GM19025 (cell line): ENCODE measurements at regions not wholly inside any gene's neighbourhood (a gene's known extent, or its start where the extent isn't known, plus 50 kb on each side); places are given as distances from the start of the nearest gene placed in this dataset.

ENCODE experiments used
- ATAC-seq: cut with Tn5 transposase; IDR thresholded peaks from one replicate; pipeline ENCODE4 v1.9.1; 2021; ENCODE audit warnings: mild to moderate bottlenecking, low read depth, moderate library complexity; ENCODE audit not compliant: unreplicated experiment

- ATAC-seq = no peak
These were observed 96.4 kb upstream of the BACE2 start for GRCh38 chr21:41071258-41072171.

GRCh38 chr21:41073558-41073957 lies 94.4 kb upstream of the BACE2 start:
- no peak for ATAC-seq

- no peak for ATAC-seq
These were observed 93.4 kb upstream of the BACE2 start for GRCh38 chr21:41074396-41075184.

DNA sequence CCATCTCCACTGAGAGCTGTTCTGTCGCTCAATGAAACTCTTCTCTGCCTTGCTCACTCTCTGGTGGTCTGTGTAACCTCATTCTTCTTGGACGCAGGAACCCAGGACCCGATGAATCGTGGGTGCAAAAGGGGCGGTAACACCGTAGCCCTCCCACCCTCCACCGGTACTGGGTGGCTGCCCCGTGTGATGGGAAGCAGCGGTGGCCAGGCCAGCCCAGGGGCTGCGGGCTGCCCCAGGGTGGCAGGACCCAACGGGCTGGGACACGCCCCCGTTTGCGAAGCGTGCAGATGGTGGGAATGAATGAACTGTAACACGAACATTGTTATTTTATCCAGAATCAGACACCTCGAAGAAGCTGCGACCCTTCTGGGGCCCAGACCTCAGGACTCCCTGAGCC lies 92.3 kb upstream of the BACE2 start:
- no peak for ATAC-seq

GRCh38 chr21:41076064-41076463 lies 91.9 kb upstream of the BACE2 start:
- no peak for ATAC-seq

GRCh38 chr21:41079159-41079558 lies 88.8 kb upstream of the BACE2 start:
- ATAC-seq = no peak

DNA sequence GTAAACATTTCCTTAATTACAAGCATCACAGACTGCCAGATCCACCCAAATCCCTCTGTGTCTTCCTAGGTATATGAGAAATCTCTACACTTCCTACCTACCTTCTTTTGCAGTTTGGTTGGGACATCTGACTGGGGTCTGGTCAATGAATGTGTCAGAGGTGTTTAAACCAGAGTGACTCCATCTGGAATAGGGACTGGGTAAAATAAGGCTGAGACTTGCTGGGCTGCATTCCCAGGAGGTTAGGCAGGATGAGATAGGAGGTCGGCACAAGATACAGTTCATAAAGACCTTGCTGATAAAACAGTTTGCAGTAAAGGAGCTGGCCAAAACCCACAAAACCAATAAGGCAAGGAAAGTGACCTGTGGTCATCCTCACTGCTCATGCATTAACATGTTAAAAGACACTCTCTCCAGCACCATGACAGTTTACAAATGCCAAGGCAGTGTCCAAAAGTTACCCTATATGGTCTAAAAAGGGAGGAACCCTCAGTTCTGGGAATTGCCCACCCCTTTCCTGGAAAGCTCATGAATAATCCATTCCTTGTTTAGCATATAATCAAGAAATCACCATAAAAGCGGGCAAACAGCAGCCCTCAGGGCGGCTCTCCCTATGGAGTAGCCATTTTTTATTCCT lies 87.4 kb upstream of the BACE2 start:
- ATAC-seq = no peak

- ATAC-seq = no peak
These were observed 81.4 kb upstream of the BACE2 start for GRCh38 chr21:41086569-41086968.

DNA sequence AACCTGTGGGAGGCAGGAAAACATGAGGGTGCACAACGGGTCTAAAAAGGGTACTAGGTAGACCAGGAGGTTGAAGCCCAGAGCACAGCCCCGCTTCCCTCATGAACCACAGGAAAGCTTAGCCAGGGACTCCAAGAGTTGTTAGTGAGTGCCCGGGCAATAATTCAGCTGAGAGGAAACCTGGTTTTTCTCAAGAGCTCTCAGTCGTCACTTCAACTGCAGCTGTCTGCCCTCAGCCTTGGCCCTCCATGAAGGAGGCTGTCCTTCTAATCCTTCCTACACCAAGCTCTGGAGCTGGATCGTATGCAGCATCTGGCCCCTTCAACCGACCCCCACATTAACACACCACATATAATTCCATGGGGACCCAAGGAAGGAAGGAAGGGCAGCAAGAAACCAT lies 77.0 kb upstream of the BACE2 start:
- no peak for ATAC-seq

DNA sequence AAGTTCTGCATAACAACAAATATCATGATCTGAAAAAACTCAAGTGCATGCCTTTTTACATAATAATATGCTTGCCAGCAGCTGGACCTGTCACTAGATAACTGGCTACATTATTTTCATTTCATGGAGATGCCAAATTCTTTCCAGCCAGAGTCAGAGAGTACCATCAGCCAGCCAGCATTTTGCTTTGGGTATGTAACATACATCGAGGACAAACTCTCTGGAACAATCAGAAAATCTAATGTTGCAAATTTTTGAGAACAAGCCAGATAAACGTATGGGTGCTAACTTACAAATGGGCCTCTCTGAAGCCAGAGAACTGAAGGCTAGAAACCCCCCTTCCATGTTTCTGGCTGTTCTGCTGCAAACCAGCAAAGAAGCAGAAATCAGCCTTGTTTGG lies 76.3 kb upstream of the BACE2 start:
- no peak for ATAC-seq

GRCh38 chr21:41092312-41092711 lies 75.6 kb upstream of the BACE2 start:
- ATAC-seq = no peak

DNA sequence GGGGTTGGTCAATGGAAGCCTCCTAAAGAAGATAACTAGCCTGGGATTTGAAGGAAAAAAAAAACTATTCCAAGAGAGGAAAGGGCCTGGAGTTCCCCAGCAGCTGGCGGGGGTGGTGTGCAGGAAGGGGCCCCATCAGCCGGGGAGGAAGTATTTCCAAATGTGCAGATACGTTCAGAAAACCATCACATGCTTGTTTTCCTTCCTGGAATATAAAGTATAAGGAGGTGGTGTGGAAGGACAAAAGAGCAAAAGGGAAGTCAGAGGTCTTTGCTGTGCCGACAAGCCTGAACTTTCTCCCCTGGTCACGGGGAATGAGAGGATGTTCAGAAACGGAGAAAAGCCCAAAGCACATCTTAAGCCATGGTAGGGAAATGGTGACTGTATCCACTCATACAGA lies 72.0 kb upstream of the BACE2 start:
- no peak for ATAC-seq

- no peak for ATAC-seq
These were observed 69.9 kb upstream of the BACE2 start for GRCh38 chr21:41098076-41098475.

DNA sequence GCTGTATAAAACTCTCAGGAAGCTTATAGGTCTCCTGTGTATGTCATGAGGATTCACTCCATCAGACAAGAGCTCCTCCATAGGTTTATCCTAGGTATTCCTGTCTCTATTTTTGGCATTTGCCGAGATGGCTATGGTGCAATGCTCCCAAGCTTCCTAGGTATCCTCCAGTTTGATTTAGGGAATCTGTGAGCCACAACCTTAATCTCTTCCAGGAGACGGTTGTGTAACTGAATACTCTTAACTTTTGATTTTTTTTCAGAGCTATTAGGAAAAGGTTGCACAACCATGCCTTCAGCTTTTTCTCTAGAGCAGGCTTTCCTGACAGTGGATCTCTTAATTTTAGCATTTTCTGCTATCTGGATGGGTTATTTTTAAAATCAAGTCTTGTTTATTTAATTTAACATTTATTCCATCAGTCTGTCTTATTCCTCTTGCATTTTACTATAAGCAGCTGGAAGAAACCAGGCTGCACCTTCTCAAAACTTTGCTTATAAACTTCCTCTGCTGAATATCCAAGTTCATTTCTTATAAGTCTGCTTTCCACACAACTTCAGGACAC lies 69.4 kb upstream of the BACE2 start:
- ATAC-seq = no peak

DNA sequence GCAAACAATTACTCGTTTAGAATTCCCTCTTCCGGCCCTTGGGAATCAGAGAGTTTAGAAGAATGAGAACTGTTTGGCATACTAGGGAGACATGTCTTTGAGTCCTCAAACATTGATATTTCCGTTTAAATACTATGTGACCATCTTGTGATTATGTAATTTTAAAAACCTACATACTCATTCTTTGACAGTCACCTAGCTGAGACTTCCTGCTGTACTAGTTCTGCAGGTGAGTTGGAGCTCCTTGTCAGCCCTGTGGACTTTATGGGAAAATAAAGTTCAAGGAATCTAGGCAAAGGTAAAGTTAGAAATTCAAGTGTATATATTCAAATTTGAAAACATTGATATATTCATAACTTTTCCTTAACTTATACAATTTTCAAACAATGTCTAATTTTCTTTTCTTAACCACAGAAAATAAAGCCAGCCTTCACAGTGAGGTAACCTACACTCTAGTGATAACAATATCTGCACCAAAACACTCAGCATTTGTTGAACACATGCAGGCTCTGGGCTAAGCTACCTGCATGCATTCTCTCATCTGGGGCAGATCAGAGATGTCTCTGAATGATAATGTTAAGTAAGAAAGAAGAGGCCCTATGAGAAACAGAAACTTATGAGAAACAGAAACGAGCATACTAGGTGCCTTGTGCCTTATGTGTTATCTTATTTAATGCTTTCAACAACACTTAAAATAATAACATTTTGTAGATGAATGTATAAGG lies 67.0 kb upstream of the BACE2 start:
- no peak for ATAC-seq

DNA sequence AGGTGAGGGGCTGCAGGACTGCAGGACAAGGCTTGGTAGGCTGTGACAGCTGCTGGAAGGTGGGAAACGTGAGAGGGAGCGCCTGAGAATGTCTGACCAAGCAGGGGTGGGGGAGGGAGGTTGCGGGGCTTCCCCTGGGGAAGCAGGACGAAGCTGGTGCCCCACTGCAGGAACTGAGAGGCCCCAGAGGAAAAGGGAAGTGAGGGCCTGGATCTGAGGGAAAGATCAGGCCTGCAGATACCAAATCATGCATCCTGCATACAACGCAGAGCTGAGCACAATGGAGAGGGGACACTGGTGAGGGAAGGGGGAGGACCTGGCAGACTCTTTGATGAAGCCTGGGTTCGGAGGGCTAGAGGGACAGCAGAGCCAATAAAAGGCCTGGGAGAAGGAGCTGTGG lies 65.7 kb upstream of the BACE2 start:
- no peak for ATAC-seq

DNA sequence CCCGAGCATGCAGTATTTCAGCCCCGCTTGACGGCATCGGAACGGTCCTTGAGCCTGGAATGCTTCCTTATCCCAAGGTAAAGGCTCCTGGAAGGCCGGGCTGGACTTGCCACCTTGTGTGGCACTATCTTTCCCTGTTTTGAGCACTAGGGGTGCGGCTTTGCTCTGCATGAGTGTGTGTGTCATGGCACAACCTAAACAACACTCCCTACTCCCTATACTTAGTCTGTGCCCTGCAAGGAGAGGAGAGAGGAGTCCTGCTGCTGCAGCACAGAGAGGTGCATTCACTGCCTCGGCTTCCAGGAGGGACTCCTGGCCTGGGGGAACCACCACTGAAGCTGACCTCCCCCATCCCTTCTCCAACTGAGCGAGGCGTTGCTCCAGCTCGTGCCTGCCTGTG lies 60.4 kb upstream of the BACE2 start:
- no peak for ATAC-seq

- no peak for ATAC-seq
These were observed 59.0 kb upstream of the BACE2 start for GRCh38 chr21:41108668-41109585.

GRCh38 chr21:41110161-41110560 lies 57.8 kb upstream of the BACE2 start:
- ATAC-seq = no peak
